ENCODE measurements at regions not wholly inside any gene's neighbourhood (a gene's known extent, or its start where the extent isn't known, plus 50 kb on each side); places are given as distances from the start of the nearest gene placed in this dataset.

DNA sequence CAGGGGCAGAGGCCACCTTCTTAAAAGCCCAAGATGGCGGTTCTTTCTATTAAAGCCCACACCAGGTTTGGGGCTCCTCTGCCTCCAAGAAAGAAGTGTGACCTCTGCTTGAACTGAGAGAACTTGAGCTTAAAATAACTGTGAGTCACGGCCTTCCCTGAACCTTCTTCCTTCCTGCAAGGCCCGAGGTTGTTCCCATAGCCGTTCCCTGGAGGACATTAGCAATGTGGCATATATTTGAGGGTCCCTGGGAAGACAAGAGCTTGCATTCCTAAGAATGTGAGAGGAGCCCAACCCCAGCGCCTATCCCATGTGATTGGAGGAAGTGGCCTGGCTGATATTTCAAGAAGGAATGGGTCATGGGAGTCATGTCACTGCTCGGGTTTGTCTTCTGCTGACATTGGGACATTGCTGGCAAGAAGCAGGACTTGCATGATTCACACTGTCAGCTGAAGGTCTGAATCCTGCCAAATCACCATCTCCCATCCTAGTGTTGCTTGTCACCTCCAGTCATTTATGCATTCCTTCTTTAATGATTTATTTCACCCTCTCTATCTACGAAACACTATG, 168.1 kb downstream of the TRIB2 start:
- Histone ChIP-seq H3K27ac (no peak overlapping the region), H3K4me3 (no peak overlapping the region), H3K27me3 (no peaks in the 10 kb centered on the region), H3K9me3 (no peaks in the 10 kb centered on the region), H3K36me3 (no peaks in the 10 kb centered on the region), H3K4me1 (no peaks in the 10 kb centered on the region)
- no peak for FAIRE-seq
- 78 to 85% methylated on average over 7 of the region's 7 CpGs for WGBS, 2 donors
- DNase-seq = peak in 2 of 6 donors; percentile 12 to 19
- ATAC-seq = peak in 2 of 4 donors; percentile 31 to 73
- TF ChIP-seq, protein P1, sequence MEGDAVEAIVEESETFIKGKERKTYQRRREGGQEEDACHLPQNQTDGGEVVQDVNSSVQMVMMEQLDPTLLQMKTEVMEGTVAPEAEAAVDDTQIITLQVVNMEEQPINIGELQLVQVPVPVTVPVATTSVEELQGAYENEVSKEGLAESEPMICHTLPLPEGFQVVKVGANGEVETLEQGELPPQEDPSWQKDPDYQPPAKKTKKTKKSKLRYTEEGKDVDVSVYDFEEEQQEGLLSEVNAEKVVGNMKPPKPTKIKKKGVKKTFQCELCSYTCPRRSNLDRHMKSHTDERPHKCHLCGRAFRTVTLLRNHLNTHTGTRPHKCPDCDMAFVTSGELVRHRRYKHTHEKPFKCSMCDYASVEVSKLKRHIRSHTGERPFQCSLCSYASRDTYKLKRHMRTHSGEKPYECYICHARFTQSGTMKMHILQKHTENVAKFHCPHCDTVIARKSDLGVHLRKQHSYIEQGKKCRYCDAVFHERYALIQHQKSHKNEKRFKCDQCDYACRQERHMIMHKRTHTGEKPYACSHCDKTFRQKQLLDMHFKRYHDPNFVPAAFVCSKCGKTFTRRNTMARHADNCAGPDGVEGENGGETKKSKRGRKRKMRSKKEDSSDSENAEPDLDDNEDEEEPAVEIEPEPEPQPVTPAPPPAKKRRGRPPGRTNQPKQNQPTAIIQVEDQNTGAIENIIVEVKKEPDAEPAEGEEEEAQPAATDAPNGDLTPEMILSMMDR (IDR thresholded peaks at IDR 0.05) = no peak
- intact Hi-C loops (cut with DNase I) = no loop called here

DNA sequence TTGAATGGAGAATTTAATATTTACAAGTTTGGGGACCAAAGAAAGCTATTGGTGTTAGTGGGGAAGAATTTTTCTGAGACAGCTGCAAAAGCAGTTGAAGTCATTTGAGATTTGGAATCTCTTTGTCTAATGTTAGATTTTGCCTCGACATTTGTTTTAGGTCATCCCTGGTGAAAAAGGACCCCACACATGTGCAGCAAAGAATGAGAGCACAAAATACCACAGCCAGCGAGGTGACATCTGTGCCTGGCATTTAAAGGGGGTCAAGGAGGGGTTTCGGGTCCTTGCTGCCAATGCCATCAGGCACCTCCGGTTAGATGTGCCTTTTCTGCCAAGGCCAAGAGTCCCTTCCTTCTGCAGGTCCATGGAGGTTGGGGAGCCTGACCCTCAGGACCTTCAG, 173.3 kb downstream of the TRIB2 start:
- H3K27ac ChIP-seq = no peak overlapping the region
- no peak overlapping the region for H3K4me3 ChIP-seq
- no peak for ATAC-seq
- no peaks in the 10 kb centered on the region for H3K36me3 ChIP-seq
- H3K9me3 ChIP-seq = no peaks in the 10 kb centered on the region
- FAIRE-seq = no peak
- DNase-seq = no peak
- TF ChIP-seq, protein P1 (IDR thresholded peaks at IDR 0.05) = no peak
- no peaks in the 10 kb centered on the region for H3K27me3 ChIP-seq
- intact Hi-C loops (cut with DNase I) = no loop called here
- 76 to 90% methylated on average over 4 of the region's 4 CpGs for WGBS, 2 donors
- no peaks in the 10 kb centered on the region for H3K4me1 ChIP-seq

DNA sequence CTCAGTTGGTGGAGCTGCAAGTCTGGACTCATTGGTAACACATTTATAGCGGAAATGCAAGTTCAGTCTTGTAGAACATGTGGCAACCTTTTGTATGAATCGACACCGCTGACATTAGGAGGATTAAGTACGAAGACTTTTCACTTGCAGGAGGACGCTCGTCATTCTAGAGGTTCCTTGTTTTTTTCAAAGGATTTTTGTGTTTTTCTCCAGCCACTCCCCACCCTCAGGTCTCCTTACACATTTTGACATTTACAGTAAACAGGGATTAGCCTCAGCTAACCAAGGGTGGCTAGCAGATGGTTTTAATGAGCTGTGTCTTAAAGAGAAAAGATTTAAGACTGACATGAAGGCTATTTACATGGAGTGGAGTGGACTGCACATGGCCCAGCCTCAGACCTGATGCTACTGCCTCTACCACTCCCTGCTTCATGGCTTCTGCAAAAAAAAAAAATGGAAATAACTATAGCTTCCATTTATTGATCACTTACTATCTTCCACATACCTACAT, 173.8 kb downstream of the TRIB2 start:
- WGBS, 2 donors = 85 to 94% methylated on average over 6 of the region's 6 CpGs
- ATAC-seq (no peak), FAIRE-seq (no peak), DNase-seq (no peak)
- Histone ChIP-seq H3K9me3 (no peaks in the 10 kb centered on the region), H3K4me3 (no peak overlapping the region), H3K27ac (no peak overlapping the region), H3K36me3 (no peaks in the 10 kb centered on the region), H3K4me1 (no peaks in the 10 kb centered on the region), H3K27me3 (no peaks in the 10 kb centered on the region)
- TF ChIP-seq, protein P1 (IDR thresholded peaks at IDR 0.05) = no peak
- intact Hi-C loops (cut with DNase I) = no loop called here

DNA sequence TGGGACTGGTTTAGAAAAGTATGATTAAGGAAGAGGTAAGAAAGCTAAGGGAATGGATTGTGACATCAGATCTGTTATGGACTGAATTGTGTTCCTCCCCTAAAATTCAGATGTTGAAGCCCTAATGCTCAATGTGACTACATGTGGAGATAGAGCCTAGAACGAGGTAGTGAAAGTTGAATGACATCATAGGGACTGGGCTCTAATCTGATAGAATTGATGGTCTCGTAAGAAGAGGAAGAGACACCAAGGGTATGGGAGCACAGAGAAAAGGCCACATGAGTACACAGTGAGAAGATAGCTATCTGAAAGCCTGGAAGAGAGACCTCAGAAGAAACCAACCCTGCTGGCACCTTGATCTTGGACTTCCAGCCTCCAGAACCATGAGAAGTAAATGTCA, 178.3 kb downstream of the TRIB2 start:
- Histone ChIP-seq H3K4me1 (no peaks in the 10 kb centered on the region), H3K27me3 (no peaks in the 10 kb centered on the region), H3K9me3 (no peaks in the 10 kb centered on the region), H3K27ac (no peak overlapping the region), H3K4me3 (no peak overlapping the region), H3K36me3 (no peaks in the 10 kb centered on the region)
- FAIRE-seq (no peak), ATAC-seq (no peak), DNase-seq (no peak)
- 63 to 88% methylated on average over 2 of the region's 2 CpGs for WGBS, 2 donors
- intact Hi-C loops (cut with DNase I) = no loop called here
- TF ChIP-seq, protein P1 (IDR thresholded peaks at IDR 0.05) = no peak

DNA sequence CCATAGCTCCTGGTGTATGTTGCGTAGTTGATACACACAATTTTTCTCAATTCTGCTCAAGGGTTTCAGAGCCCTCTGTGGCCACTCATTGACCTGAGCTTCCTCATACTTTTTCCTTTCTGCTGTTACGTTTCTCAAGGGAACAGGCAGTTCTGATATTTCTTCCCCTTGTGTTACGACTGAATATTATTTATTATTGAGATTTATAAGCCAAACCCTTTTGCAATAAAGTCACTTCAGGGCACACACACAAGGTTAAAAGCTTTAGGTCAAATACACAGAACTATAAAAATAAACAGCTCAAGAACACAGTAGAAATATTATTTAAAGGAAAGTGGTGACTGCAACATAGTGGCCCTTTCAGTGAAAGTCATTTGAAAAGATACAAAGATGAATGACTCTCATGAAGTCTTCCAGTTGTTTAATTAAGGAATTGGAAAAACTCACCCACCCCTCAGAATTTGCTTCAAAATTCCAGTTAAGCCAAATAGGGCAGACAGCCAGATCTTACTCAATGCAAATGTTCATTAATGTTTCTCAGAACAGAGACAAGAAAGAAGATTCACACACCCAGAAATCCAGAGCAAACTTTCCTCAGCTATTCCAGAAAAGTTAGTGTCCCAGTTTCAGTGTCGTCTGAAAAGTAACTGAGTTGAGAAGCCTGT, 179.7 kb downstream of the TRIB2 start:
- Histone ChIP-seq H3K27me3 (no peaks in the 10 kb centered on the region), H3K9me3 (no peaks in the 10 kb centered on the region), H3K27ac (no peak overlapping the region), H3K4me1 (no peaks in the 10 kb centered on the region), H3K36me3 (no peaks in the 10 kb centered on the region), H3K4me3 (no peak overlapping the region)
- FAIRE-seq = no peak
- 71 to 78% methylated on average over 4 of the region's 4 CpGs for WGBS, 2 donors
- ATAC-seq = no peak
- DNase-seq = no peak
- TF ChIP-seq, protein P1 (IDR thresholded peaks at IDR 0.05) = no peak
- intact Hi-C loops (cut with DNase I) = no loop called here

All from pancreas (tissue), 10 donors.